Activated T-helper 1 cell treated with anti-CD3 and anti-CD28 coated beads, Interleukin-12 subunit alpha, Interleukin-12 subunit beta, Interleukin-2, Interleukin-4 antibody, amounts not matched to agents 30 ng/mL and 10 ng/mL and 1 ng/mL, durations not matched to agents 14 hours and 24 hours and 36 hours (primary cell): ENCODE measurements at regions not wholly inside any gene's neighbourhood (a gene's known extent, or its start where the extent isn't known, plus 50 kb on each side); places are given as distances from the start of the nearest gene placed in this dataset.

ENCODE experiments used
- DNase-seq: peaks from one replicate; pipeline ENCODE4 v3.0.0; 2021; ENCODE audit warnings: low spot score
- H3K27ac Mint-ChIP-seq: one replicate; pipeline ENCODE4 v1.8.0; 2021; ENCODE audit warnings: mild to moderate bottlenecking, mixed read lengths
- H3K27me3 Mint-ChIP-seq: one replicate; pipeline ENCODE4 v1.8.0; 2022; ENCODE audit warnings: mild to moderate bottlenecking, moderate library complexity, mixed read lengths; ENCODE audit not compliant: insufficient read depth
- H3K36me3 Mint-ChIP-seq: one replicate; pipeline ENCODE4 v1.8.0; 2021; ENCODE audit warnings: low read depth, mixed read lengths
- H3K4me1 Mint-ChIP-seq: one replicate; pipeline ENCODE4 v1.8.0; 2021; ENCODE audit warnings: low read depth, mixed read lengths
- H3K4me3 Mint-ChIP-seq: one replicate; pipeline ENCODE4 v1.8.0; 2021; ENCODE audit warnings: mild to moderate bottlenecking, moderate library complexity, mixed read lengths
- H3K9me3 Mint-ChIP-seq: one replicate; pipeline ENCODE4 v1.8.0; 2021; ENCODE audit warnings: mixed read lengths
- intact Hi-C: fragments of 100-400 bp; cut with micrococcal nuclease; formaldehyde crosslinking; loops from one replicate; pipeline ENCODE4 v1.15.1; 2024

- Mint-ChIP-seq H3K27me3 (no peaks in the 10 kb centered on the region), H3K9me3 (no peaks in the 10 kb centered on the region), H3K27ac (no peak overlapping the region), H3K4me1 (no peaks in the 10 kb centered on the region), H3K36me3 (no peaks in the 10 kb centered on the region), H3K4me3 (no peak overlapping the region)
- intact Hi-C loops = no loop called here
- no peak for DNase-seq
These were observed 694.1 kb downstream of the PLCL1 start for GRCh38 chr2:198498516-198498915.

- Mint-ChIP-seq H3K27me3 (no peaks in the 10 kb centered on the region), H3K4me3 (no peak overlapping the region), H3K36me3 (no peaks in the 10 kb centered on the region), H3K9me3 (no peaks in the 10 kb centered on the region), H3K4me1 (no peaks in the 10 kb centered on the region), H3K27ac (no peak overlapping the region)
- DNase-seq = no peak
- intact Hi-C loops = no loop called here
These were observed 693.7 kb downstream of the PLCL1 start for GRCh38 chr2:198498048-198498447.

GRCh38 chr2:198494931-198495330, 690.5 kb downstream of the PLCL1 start:
- no peaks in the 10 kb centered on the region for H3K4me1 Mint-ChIP-seq
- H3K27ac Mint-ChIP-seq = no peak overlapping the region
- H3K36me3 Mint-ChIP-seq = no peaks in the 10 kb centered on the region
- no peaks in the 10 kb centered on the region for H3K9me3 Mint-ChIP-seq
- no peak overlapping the region for H3K4me3 Mint-ChIP-seq
- intact Hi-C loops = no loop called here
- H3K27me3 Mint-ChIP-seq = peaks cover 2% of the 10 kb centered on the region
- no peak for DNase-seq

DNA sequence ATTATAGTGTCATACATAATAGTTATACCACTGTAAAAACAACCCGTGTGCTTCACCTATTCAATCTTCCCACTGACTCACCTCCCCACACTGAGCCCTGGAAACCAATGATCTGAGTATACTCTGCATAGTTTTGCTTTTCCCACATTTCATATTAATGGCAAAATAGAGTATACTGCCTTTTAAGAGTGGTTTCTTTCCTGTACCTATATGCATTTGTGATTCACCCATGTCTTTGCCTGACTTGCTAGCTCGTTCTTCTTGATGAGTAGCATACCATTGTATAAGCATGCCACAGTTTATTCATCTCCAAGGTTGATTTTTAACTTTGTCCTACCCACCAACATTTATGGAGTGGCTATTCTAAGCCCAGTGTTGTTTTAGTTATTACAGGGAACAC, 686.4 kb downstream of the PLCL1 start:
- Mint-ChIP-seq H3K27ac (no peak overlapping the region), H3K9me3 (no peaks in the 10 kb centered on the region), H3K36me3 (no peaks in the 10 kb centered on the region), H3K27me3 (peaks cover 2% of the 10 kb centered on the region), H3K4me1 (no peaks in the 10 kb centered on the region), H3K4me3 (no peak overlapping the region)
- intact Hi-C loops = no loop called here
- no peak for DNase-seq

DNA sequence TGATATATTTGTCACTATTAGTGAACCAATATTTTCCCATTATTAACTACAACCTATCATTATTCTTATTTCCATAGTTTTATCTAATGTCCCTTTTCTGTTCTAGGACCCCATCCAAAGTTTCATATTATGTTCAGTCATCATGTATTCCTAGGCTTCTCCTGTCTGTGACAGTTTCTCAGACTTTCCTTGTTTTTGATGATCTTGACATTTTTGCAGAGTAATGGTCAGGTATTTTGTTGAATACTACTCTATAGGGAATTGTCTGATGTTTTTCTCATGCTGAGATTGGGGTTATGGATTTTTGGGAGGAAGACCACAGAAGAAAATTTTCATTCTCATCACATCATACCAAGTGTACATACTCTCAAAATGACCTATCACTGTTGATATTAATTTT, 684.6 kb downstream of the PLCL1 start:
- no peak overlapping the region for H3K4me3 Mint-ChIP-seq
- no peaks in the 10 kb centered on the region for H3K36me3 Mint-ChIP-seq
- peaks cover 2% of the 10 kb centered on the region for H3K27me3 Mint-ChIP-seq
- DNase-seq = no peak
- no peak overlapping the region for H3K27ac Mint-ChIP-seq
- intact Hi-C loops = no loop called here
- H3K4me1 Mint-ChIP-seq = no peaks in the 10 kb centered on the region
- H3K9me3 Mint-ChIP-seq = no peaks in the 10 kb centered on the region

- H3K27me3 Mint-ChIP-seq = no peaks in the 10 kb centered on the region
- intact Hi-C loops = no loop called here
These were observed 678.7 kb downstream of the PLCL1 start for GRCh38 chr2:198483051-198483450.

DNA sequence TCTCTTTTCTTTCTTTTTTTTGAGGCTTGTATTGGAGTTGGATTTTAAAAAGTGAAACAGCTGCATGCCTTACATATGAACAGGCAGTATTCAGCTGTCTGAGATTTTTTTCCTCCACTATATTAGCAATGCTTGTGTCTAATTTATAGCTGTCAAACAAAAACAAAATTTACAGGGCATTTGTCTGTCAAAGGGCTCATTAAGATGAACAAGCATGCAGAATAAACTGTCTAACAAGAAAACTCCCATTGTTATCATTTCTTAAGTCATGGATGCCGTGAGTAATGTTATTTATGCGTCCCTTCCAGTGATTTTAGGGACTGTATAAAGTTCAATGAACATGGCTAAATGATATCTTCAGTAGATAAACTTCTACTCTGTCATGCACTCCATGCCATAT, 674.7 kb downstream of the PLCL1 start:
- DNase-seq = no peak
- Mint-ChIP-seq H3K36me3 (no peaks in the 10 kb centered on the region), H3K4me1 (no peaks in the 10 kb centered on the region), H3K27ac (no peak overlapping the region), H3K9me3 (no peaks in the 10 kb centered on the region), H3K27me3 (no peaks in the 10 kb centered on the region), H3K4me3 (no peak overlapping the region)
- intact Hi-C loops = no loop called here

More at GRCh38 chr2:198483051-198483450, 678.7 kb downstream of the PLCL1 start:
- Mint-ChIP-seq H3K4me1 (no peaks in the 10 kb centered on the region), H3K4me3 (no peak overlapping the region), H3K36me3 (no peaks in the 10 kb centered on the region), H3K27ac (no peak overlapping the region), H3K9me3 (no peaks in the 10 kb centered on the region)
- no peak for DNase-seq

GRCh38 chr2:198478361-198478760, 674.0 kb downstream of the PLCL1 start:
- no peaks in the 10 kb centered on the region for H3K4me1 Mint-ChIP-seq
- H3K27me3 Mint-ChIP-seq = no peaks in the 10 kb centered on the region
- no peaks in the 10 kb centered on the region for H3K36me3 Mint-ChIP-seq
- no peaks in the 10 kb centered on the region for H3K9me3 Mint-ChIP-seq
- H3K27ac Mint-ChIP-seq = no peak overlapping the region
- no peak for DNase-seq
- intact Hi-C loops = no loop called here
- no peak overlapping the region for H3K4me3 Mint-ChIP-seq

GRCh38 chr2:198476007-198476406, 671.6 kb downstream of the PLCL1 start:
- Mint-ChIP-seq H3K4me3 (no peak overlapping the region), H3K27me3 (no peaks in the 10 kb centered on the region), H3K27ac (no peak overlapping the region), H3K9me3 (no peaks in the 10 kb centered on the region), H3K4me1 (no peaks in the 10 kb centered on the region), H3K36me3 (no peaks in the 10 kb centered on the region)
- DNase-seq = no peak
- intact Hi-C loops = no loop called here

- H3K36me3 Mint-ChIP-seq = no peaks in the 10 kb centered on the region
- H3K27ac Mint-ChIP-seq = no peak overlapping the region
- DNase-seq = no peak
- H3K27me3 Mint-ChIP-seq = no peaks in the 10 kb centered on the region
- intact Hi-C loops = no loop called here
- no peaks in the 10 kb centered on the region for H3K4me1 Mint-ChIP-seq
- H3K9me3 Mint-ChIP-seq = no peaks in the 10 kb centered on the region
- H3K4me3 Mint-ChIP-seq = no peak overlapping the region
These were observed 666.9 kb downstream of the PLCL1 start for GRCh38 chr2:198471291-198471690.

DNA sequence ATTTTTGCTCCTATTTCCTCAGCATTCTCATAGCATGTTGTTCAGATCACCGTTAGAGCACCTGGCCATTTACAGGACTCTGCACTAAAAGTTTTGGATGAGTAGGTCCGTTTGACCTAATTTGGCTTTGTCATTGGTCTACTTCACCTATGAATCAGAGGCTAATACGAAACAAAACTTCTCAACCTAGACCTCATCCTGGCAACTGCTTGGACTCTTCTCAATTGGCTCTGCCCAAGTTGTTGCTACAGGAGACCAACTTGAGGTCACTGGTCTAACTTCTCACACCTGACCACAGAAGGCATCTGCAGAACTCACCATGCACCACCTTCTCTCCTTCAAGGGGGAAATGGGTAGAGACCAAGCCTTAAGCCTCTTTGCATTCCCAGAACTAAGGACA, 663.7 kb downstream of the PLCL1 start:
- no peak for DNase-seq
- Mint-ChIP-seq H3K27ac (no peak overlapping the region), H3K9me3 (no peaks in the 10 kb centered on the region), H3K4me3 (no peak overlapping the region), H3K36me3 (no peaks in the 10 kb centered on the region), H3K27me3 (no peaks in the 10 kb centered on the region), H3K4me1 (no peaks in the 10 kb centered on the region)
- intact Hi-C loops = no loop called here

GRCh38 chr2:198465970-198466369, 661.6 kb downstream of the PLCL1 start:
- intact Hi-C loops = no loop called here
- Mint-ChIP-seq H3K36me3 (no peaks in the 10 kb centered on the region), H3K27ac (no peak overlapping the region), H3K4me1 (no peaks in the 10 kb centered on the region), H3K9me3 (no peaks in the 10 kb centered on the region), H3K27me3 (no peaks in the 10 kb centered on the region), H3K4me3 (no peak overlapping the region)
- DNase-seq = no peak

DNA sequence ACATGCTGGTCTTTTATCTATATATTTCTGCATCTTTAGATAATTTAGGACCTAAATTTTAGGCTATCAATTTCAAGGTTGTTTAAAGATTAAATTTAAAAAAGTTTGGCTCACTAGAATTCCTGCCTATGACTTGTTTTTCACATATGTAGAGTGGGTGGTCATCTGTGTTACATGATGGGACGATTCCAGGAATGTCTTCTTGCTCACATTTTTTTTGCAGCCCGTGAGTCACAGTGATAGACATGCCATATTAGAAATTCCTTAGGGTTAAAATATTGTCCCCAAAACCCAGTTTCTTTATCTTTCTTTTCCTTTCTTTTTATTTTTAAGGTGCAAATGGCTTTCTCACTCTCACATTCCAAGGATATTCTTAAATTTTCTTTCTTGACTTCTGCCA, 652.0 kb downstream of the PLCL1 start:
- no peaks in the 10 kb centered on the region for H3K9me3 Mint-ChIP-seq
- H3K4me1 Mint-ChIP-seq = no peaks in the 10 kb centered on the region
- intact Hi-C loops = no loop called here
- H3K27ac Mint-ChIP-seq = no peak overlapping the region
- H3K4me3 Mint-ChIP-seq = no peak overlapping the region
- no peak for DNase-seq
- no peaks in the 10 kb centered on the region for H3K27me3 Mint-ChIP-seq
- H3K36me3 Mint-ChIP-seq = no peaks in the 10 kb centered on the region

DNA sequence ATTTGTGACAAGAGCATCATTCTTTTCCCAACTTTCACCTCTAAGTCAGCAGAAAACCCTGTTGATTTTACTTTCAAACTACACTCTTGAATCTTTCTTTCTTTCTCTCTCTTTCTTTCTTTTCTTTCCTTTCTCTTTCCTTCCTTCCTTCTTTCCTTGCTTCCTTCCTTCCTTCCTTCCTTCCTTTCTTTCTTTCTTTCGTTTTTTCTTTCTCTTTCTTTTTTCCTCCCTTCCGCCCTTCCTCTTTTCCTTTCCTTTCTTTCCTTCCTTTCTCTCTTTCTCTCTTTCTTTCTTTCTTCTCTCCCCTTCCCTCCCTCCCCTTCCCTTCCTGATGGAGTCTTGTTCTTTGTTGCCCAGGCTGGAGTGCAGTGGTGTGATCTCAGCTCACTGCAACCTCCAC, 649.5 kb downstream of the PLCL1 start:
- H3K9me3 Mint-ChIP-seq = no peaks in the 10 kb centered on the region
- H3K4me1 Mint-ChIP-seq = no peaks in the 10 kb centered on the region
- no peak overlapping the region for H3K4me3 Mint-ChIP-seq
- no peak for DNase-seq
- H3K36me3 Mint-ChIP-seq = no peaks in the 10 kb centered on the region
- no peaks in the 10 kb centered on the region for H3K27me3 Mint-ChIP-seq
- intact Hi-C loops = no loop called here
- no peak overlapping the region for H3K27ac Mint-ChIP-seq
